Endothelial cell of umbilical vein (primary cell): ENCODE measurements at regions not wholly inside any gene's neighbourhood (a gene's known extent, or its start where the extent isn't known, plus 50 kb on each side); places are given as distances from the start of the nearest gene placed in this dataset.

Experiments used
- BruUV-seq: library from RNA; stranded (reverse); fragments of 400-500 nt; replicated peaks from 2 replicates; lab custom pipeline; 2021; lab: Mats Ljungman, UMichigan
- CTCF ChIA-PET: fragments of 300-600, 350-600 bp; sonication (Branson Sonifier 250); formaldehyde crosslinking; loops from one replicate; lab custom pipeline; 2021; ENCODE audit warnings: antibody characterized with exemption, inconsistent platforms; lab: Charles Lee
- POLR2A ChIA-PET: fragments of 300-600, 350-600 bp; sonication (Branson Sonifier 250); formaldehyde crosslinking; loops from one replicate; lab custom pipeline; 2021; ENCODE audit warnings: antibody characterized with exemption, inconsistent platforms; lab: Charles Lee
- DNase-seq: peaks from one replicate; pipeline ENCODE4 v3.0.0-alpha.2; 2011; ENCODE audit warnings: low read depth, low spot score
- FAIRE-seq: peaks from 2 replicates; lab custom pipeline; 2011; peaks lifted over from hg19 to GRCh38; lab: Jason Lieb, UNC
- H2AFZ ChIP-seq: 2 replicates; pipeline ENCODE4 v1.6.0; 2012; ENCODE audit warnings: low read depth, low read length, control low read depth, inconsistent platforms
- H3K27ac ChIP-seq: 2 replicates; pipeline ENCODE4 v1.5.1; 2011; ENCODE audit warnings: low read depth, mild to moderate bottlenecking, control low read depth, low read length, moderate library complexity; ENCODE audit not compliant: insufficient read depth
- H3K27me3 ChIP-seq, 2 experiments: 2 replicates each; pipeline versions ENCODE4 v1.6.0 to v1.6.1; 2011; ENCODE audit warnings: low read length in 2 of 2, mixed read lengths in 1 of 2; ENCODE audit not compliant: control insufficient read depth in 2 of 2, insufficient read depth in 2 of 2
- H3K36me3 ChIP-seq, 2 experiments: 2 replicates in 1 of 2; 3 replicates in 1 of 2; pipeline ENCODE4 v1.5.1; 2011; ENCODE audit warnings: low read length in 2 of 2, mild to moderate bottlenecking in 1 of 2, moderate library complexity in 1 of 2; ENCODE audit not compliant: control insufficient read depth in 2 of 2, insufficient read depth in 2 of 2; ENCODE audit errors: extremely low read depth in 1 of 2
- H3K4me1 ChIP-seq: 3 replicates; pipeline ENCODE4 v1.5.1; 2011; ENCODE audit warnings: mild to moderate bottlenecking, low read length; ENCODE audit not compliant: control insufficient read depth, insufficient read depth; ENCODE audit errors: extremely low read depth
- H3K4me2 ChIP-seq: 2 replicates; pipeline ENCODE4 v1.6.1; 2011; ENCODE audit warnings: low read length, control low read depth, mixed read lengths; ENCODE audit not compliant: insufficient read depth
- H3K4me3 ChIP-seq, 3 experiments: fragments of 200-600 bp in 1 of 3; sonication (generic), shearing (Covaris generic) in 1 of 3; replicated peaks in 1 of 3; 2 replicates each; pipeline ENCODE4 v1.5.1; 2011 to 2016; ENCODE audit warnings: control low read depth in 3 of 3, low read length in 3 of 3, mild to moderate bottlenecking in 2 of 3, inconsistent platforms in 1 of 3, low read depth in 1 of 3, moderate library complexity in 1 of 3; ENCODE audit not compliant: insufficient read depth in 1 of 3
- H3K79me2 ChIP-seq: 2 replicates; pipeline ENCODE4 v1.6.0; 2012; ENCODE audit warnings: low read length, inconsistent platforms; ENCODE audit not compliant: control insufficient read depth, insufficient read depth
- H3K9ac ChIP-seq: replicated peaks from 2 replicates; pipeline ENCODE3; 2011; ENCODE audit warnings: low read length, control low read depth; ENCODE audit not compliant: insufficient read depth; ENCODE audit errors: extremely low read depth
- H3K9me1 ChIP-seq: replicated peaks from 3 replicates; pipeline ENCODE4 v1.6.0; 2011; ENCODE audit warnings: mild to moderate bottlenecking, low read length; ENCODE audit not compliant: control insufficient read depth, insufficient read depth; ENCODE audit errors: extremely low read depth
- H3K9me3 ChIP-seq: replicated peaks from 2 replicates; pipeline ENCODE4 v1.5.1; 2012; ENCODE audit warnings: low read length, inconsistent platforms; ENCODE audit not compliant: control insufficient read depth, insufficient read depth
- H4K20me1 ChIP-seq: replicated peaks from 2 replicates; pipeline ENCODE3; 2011; ENCODE audit warnings: mild to moderate bottlenecking, low read length; ENCODE audit not compliant: control insufficient read depth, insufficient read depth; ENCODE audit errors: extremely low read depth
- CTCF ChIP-seq, 2 donors: IDR thresholded peaks; 1 replicate in 1 of 2; 2 replicates in 1 of 2; pipeline ENCODE4 v1.5.1; 2011; ENCODE audit warnings: low read length in 2 of 2, mild to moderate bottlenecking in 2 of 2, moderate library complexity in 2 of 2, control low read depth in 1 of 2, inconsistent platforms in 1 of 2, low read depth in 1 of 2; ENCODE audit not compliant: insufficient read depth in 1 of 2; ENCODE audit errors: extremely low read depth in 1 of 2
- EZH2 ChIP-seq: IDR thresholded peaks from 2 replicates; pipeline ENCODE4 v1.6.1; 2012; ENCODE audit warnings: borderline replicate concordance, low read depth, mild to moderate bottlenecking, moderate library complexity, low read length, inconsistent platforms; ENCODE audit not compliant: severe bottlenecking
- FOS ChIP-seq: IDR thresholded peaks from 2 replicates; pipeline ENCODE4 v1.6.1; 2011; ENCODE audit warnings: mild to moderate bottlenecking, low read length, moderate library complexity, borderline replicate concordance; ENCODE audit not compliant: insufficient read depth
- GATA2 ChIP-seq: IDR thresholded peaks from 2 replicates; pipeline ENCODE4 v1.7.0; 2011; ENCODE audit warnings: low read depth, mild to moderate bottlenecking, moderate library complexity, mixed read lengths, low read length; ENCODE audit not compliant: insufficient read length, insufficient read depth
- JUN ChIP-seq: IDR thresholded peaks from 2 replicates; pipeline ENCODE4 v1.6.1; 2011; ENCODE audit warnings: borderline replicate concordance, low read depth; ENCODE audit not compliant: insufficient read length, insufficient read depth
- MAX ChIP-seq: IDR thresholded peaks from 2 replicates; pipeline ENCODE4 v1.6.1; 2011; ENCODE audit not compliant: insufficient read depth, insufficient read length
- MYC ChIP-seq: IDR thresholded peaks from one replicate; pipeline ENCODE4 v1.6.1; 2011; ENCODE audit warnings: mild to moderate bottlenecking, low read depth, low read length
- POLR2A ChIP-seq: IDR thresholded peaks from 2 replicates; pipeline ENCODE4 v1.6.1; 2012; ENCODE audit warnings: low read depth, mild to moderate bottlenecking, control low read depth, low read length
- POLR2AphosphoS5 ChIP-seq: IDR thresholded peaks from 2 replicates; pipeline ENCODE4 v1.6.1; 2012; ENCODE audit warnings: low read depth, mild to moderate bottlenecking, control low read depth, low read length, moderate library complexity; ENCODE audit not compliant: insufficient read depth
- dilution Hi-C: fragments of 300-500 bp; cut with MboI; formaldehyde crosslinking; loops from one replicate; pipeline ENCODE4 v1.15.0; 2019; ENCODE audit warnings: low sequenced_read_pairs; ENCODE audit not compliant: extremely low pct_ligation_motif_present
- intact Hi-C: fragments of 100-400 bp; cut with micrococcal nuclease; formaldehyde crosslinking; loops from one replicate; pipeline ENCODE4 v1.10.0; 2022

DNA sequence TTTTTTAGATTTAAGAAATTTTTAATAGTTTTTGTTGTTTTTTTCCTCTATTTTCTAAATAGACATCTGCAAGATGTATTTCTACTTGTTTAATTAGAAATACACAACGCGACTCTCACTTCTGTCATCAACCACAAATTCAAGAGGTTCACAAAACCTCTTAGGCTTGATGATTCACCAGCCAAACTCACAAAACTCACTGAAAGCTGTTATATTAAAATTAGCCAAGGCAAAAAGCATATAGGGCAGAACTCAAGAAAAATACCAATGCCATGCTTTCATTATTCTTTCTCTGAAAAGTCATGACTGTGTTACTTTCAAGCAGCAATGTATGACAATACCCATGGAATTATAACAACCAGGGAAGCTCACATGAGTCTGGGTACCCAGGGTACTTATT is 487.0 kb upstream of the RGS18 start:
- Histone ChIP-seq H4K20me1 (no peaks in the 10 kb centered on the region), H3K4me2 (no peak overlapping the region), H3K9me3 (no peaks in the 10 kb centered on the region), H2AFZ (no peak overlapping the region), H3K9me1 (no peaks in the 10 kb centered on the region), H3K27ac (no peak overlapping the region), H3K27me3 (no peaks in the 10 kb centered on the region), H3K4me3 (no peak overlapping the region), H3K9ac (no peak overlapping the region), H3K36me3 (no peaks in the 10 kb centered on the region), H3K79me2 (no peaks in the 10 kb centered on the region), H3K4me1 (no peaks in the 10 kb centered on the region)
- intact Hi-C loops (no loop called here), dilution Hi-C loops (no loop called here)
- BruUV-seq = no TSS peak
- TF ChIP-seq EZH2 = no peak
- no peak for TF ChIP-seq POLR2A
- no peak for TF ChIP-seq CTCF (IDR thresholded peaks at IDR 0.05; ENCODE audit: extremely low read depth in 1 of 2, insufficient read depth in 1 of 2, low read depth in 1 of 2, low read length in 2 of 2)
- ChIA-PET CTCF (no interaction called here), POLR2A (no interaction called here)
- DNase-seq (no peak), FAIRE-seq (no peak)

- FAIRE-seq (no peak), DNase-seq (no peak)
- H3K9me1 ChIP-seq = no peaks in the 10 kb centered on the region
- H3K9me3 ChIP-seq = no peaks in the 10 kb centered on the region
- no peak overlapping the region for H3K27ac ChIP-seq
- dilution Hi-C loops (no loop called here), intact Hi-C loops (no loop called here)
- no peaks in the 10 kb centered on the region for H3K36me3 ChIP-seq
- H3K4me2 ChIP-seq = no peak overlapping the region
- no peaks in the 10 kb centered on the region for H3K4me1 ChIP-seq
- POLR2A ChIA-PET = no interaction called here
- no peaks in the 10 kb centered on the region for H3K79me2 ChIP-seq
- H3K27me3 ChIP-seq = no peaks in the 10 kb centered on the region
- no TSS peak for BruUV-seq
- no peak overlapping the region for H2AFZ ChIP-seq
- no peak for TF ChIP-seq CTCF (IDR thresholded peaks at IDR 0.05; ENCODE audit: extremely low read depth in 1 of 2, insufficient read depth in 1 of 2, low read depth in 1 of 2, low read length in 2 of 2)
- no peak for TF ChIP-seq MYC
- no peak for TF ChIP-seq POLR2A
- TF ChIP-seq EZH2 = no peak
- no peak for TF ChIP-seq MAX
- no peak for TF ChIP-seq JUN
- TF ChIP-seq FOS = no peak
- TF ChIP-seq GATA2 = no peak
- no peak for TF ChIP-seq POLR2AphosphoS5
- CTCF ChIA-PET = no interaction called here
- H4K20me1 ChIP-seq = no peaks in the 10 kb centered on the region
- no peak overlapping the region for H3K9ac ChIP-seq
- no peak overlapping the region for H3K4me3 ChIP-seq
These were observed 483.6 kb upstream of the RGS18 start for GRCh38 chr1:191674626-191675179.
